BJ (cell line): ENCODE measurements at regions not wholly inside any gene's neighbourhood (a gene's known extent, or its start where the extent isn't known, plus 50 kb on each side); places are given as distances from the start of the nearest gene placed in this dataset.

ENCODE experiments used
- CTCF ChIA-PET: fragments of 350-600 bp; formaldehyde crosslinking; extraction: SDS; loops from one replicate; lab custom pipeline; 2021; ENCODE audit warnings: antibody characterized with exemption, inconsistent platforms; lab: Yijun Ruan, JAX
- POLR2A ChIA-PET: fragments of 300-600 bp; sonication (Branson Sonifier 250); formaldehyde crosslinking; extraction: SDS; loops from one replicate; lab custom pipeline; 2021; ENCODE audit warnings: antibody characterized with exemption; lab: Charles Lee
- DNase-seq: peaks from one replicate; pipeline ENCODE4 v3.0.0-alpha.2; 2011; ENCODE audit warnings: low read depth
- H3K27me3 ChIP-seq: 2 replicates; pipeline ENCODE4 v1.6.0; 2011; ENCODE audit warnings: low read length; ENCODE audit not compliant: control insufficient read depth, insufficient read depth
- H3K36me3 ChIP-seq: 2 replicates; pipeline ENCODE4 v1.5.1; 2011; ENCODE audit warnings: low read length; ENCODE audit not compliant: control insufficient read depth, insufficient read depth
- H3K4me3 ChIP-seq: 2 replicates; pipeline ENCODE4 v1.5.1; 2011; ENCODE audit warnings: low read depth, mild to moderate bottlenecking, control low read depth, low read length
- CTCF ChIP-seq: IDR thresholded peaks from 2 replicates; pipeline ENCODE4 v1.5.1; 2011; ENCODE audit warnings: low read depth, mild to moderate bottlenecking, control low read depth, inconsistent platforms, low read length, moderate library complexity; ENCODE audit not compliant: insufficient read depth

- no peak for TF ChIP-seq CTCF
- POLR2A ChIA-PET: no interaction called here
- CTCF ChIA-PET: no interaction called here
Observed at GRCh38 chr10:83119346-83119745, 1020.0 kb upstream of the GHITM start.

DNA sequence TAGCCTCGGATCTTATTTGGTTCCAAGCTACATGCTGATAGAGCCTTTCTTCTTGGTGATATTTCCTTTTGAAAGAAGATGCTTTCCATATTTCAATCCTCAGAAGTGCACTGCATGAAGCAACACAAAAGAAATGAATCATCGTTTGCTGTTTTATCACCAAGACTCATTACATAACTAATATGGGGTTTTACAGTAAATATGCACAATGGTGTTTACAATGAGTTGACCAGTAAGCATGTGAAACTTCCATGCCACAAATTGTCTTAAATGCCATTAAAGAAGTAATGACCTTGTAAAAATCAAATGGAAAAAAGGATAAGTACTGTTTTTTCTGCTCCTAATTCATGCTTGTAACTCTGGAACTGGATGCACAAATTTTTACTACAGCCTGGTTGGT lies 1017.0 kb upstream of the GHITM start:
- no peak for TF ChIP-seq CTCF
- DNase-seq: peak; percentile 89
- CTCF ChIA-PET: no interaction called here
- Histone ChIP-seq H3K36me3 (no peaks in the 10 kb centered on the region), H3K27me3 (no peaks in the 10 kb centered on the region), H3K4me3 (no peak overlapping the region)
- POLR2A ChIA-PET: no interaction called here

More at GRCh38 chr10:83119346-83119745, 1020.0 kb upstream of the GHITM start:
- H3K27me3 ChIP-seq: no peaks in the 10 kb centered on the region
- no peaks in the 10 kb centered on the region for H3K36me3 ChIP-seq
- H3K4me3 ChIP-seq: no peak overlapping the region
- no peak for DNase-seq

DNA sequence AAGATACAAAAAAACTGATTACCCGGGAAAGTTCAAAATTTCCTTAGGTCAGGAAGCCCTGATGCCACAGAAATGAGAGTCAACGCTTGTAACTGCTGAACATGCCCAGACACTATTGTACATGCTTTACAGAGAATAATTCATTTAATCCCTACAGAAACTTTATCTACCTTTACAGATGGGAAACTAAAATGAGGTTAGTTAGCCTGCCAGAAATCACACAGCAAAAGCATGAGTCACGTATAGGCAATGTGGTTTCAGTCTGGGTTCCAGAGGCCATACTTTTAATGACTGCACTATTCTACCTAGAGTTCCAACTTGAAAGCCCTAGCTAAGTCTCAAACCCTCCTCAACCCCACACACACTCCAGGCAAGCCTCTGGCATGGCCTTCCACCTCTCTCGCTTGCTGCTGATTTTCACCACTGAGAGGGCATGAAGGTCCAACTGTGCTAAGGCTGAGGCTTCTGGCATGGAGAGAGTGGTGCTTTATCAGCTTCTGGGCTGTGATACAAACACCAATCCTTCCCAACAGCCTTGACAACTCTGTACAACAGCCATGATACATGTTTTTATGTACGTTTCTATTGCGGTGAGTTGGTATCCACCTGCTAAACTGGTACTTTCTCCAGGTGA lies 1011.2 kb upstream of the GHITM start:
- ChIA-PET POLR2A (no interaction called here), CTCF (no interaction called here)
- DNase-seq: no peak

DNA sequence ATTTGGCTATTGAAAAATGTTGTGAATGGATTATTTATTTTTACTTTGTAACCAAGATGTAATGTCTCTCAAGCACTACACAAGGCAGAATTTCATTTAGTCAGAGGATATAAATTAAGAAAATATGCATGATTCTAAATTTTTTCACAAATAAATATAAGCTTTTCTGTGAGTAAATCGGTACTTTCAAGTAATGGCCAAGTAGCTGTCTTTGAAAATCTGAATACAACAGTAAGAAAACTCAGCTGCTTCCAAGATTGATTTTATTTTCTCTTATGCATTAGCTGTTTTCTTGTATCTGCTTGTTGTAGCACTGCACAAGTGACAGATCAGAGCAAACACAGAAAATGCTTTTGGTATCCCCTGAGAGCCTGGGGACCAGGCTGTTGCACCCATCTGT lies 998.5 kb upstream of the GHITM start:
- ChIA-PET CTCF (no interaction called here), POLR2A (no interaction called here)
- no peaks in the 10 kb centered on the region for H3K27me3 ChIP-seq
- DNase-seq: no peak
- TF ChIP-seq CTCF: no peak
- H3K4me3 ChIP-seq: no peak overlapping the region
- no peaks in the 10 kb centered on the region for H3K36me3 ChIP-seq

More for the DNA sequence above, 1011.2 kb upstream of the GHITM start:
- Histone ChIP-seq H3K27me3 (no peaks in the 10 kb centered on the region), H3K4me3 (no peak overlapping the region), H3K36me3 (no peaks in the 10 kb centered on the region)
- TF ChIP-seq CTCF: no peak

DNA sequence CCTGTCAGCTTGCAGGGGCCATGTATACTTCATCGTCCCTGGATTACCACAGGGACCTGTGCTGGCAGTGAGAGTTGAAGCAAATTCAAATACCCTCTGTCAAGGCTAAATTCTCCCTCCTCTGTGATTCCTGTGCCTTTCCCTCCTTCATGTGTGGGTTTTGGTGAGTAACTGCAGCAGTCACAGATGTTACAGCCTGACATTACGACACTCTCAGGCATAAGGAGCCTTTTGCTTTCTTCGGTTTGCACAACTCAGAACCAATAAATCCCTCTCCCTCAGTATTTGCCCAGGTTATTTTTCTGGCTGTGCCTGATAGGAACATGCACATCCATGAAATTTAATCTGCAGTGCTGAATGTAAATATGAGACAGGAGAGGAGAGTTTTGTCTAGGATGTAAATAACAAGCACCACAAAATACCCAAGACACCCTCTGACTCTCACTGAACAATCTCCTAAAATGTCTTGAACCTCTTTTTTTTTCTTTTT lies 997.2 kb upstream of the GHITM start:
- CTCF ChIA-PET: no interaction called here
- Histone ChIP-seq H3K4me3 (no peak overlapping the region), H3K36me3 (no peaks in the 10 kb centered on the region), H3K27me3 (no peaks in the 10 kb centered on the region)
- no peak for TF ChIP-seq CTCF
- no peak for DNase-seq
- POLR2A ChIA-PET: no interaction called here
